Activated CD8-positive, alpha-beta T cell treated with anti-CD3 and anti-CD28 coated beads for 36 hours (primary cell): ENCODE measurements at regions not wholly inside any gene's neighbourhood (a gene's known extent, or its start where the extent isn't known, plus 50 kb on each side); places are given as distances from the start of the nearest gene placed in this dataset.

ENCODE experiments used
- ATAC-seq: fragments of 200-7000 bp; cut with Tn5 transposase; one replicate; pipeline ENCODE4 v1.10.0; 2021; ENCODE audit warnings: mild to moderate bottlenecking, moderate library complexity
- CTCF ChIA-PET: fragments of 350-600 bp; sonication (Branson Sonifier 250); formaldehyde crosslinking; loops from one replicate; lab custom pipeline; 2021; ENCODE audit warnings: antibody characterized with exemption; lab: Charles Lee
- POLR2A ChIA-PET: fragments of 350-600 bp; sonication (Branson Sonifier 250); formaldehyde crosslinking; loops from one replicate; lab custom pipeline; 2021; ENCODE audit warnings: antibody characterized with exemption; lab: Charles Lee
- DNase-seq: peaks from one replicate; pipeline ENCODE4 v3.0.0-alpha.2; 2020
- H3K27ac Mint-ChIP-seq: one replicate; pipeline ENCODE4 v1.8.0; 2021; ENCODE audit warnings: mild to moderate bottlenecking, mixed read lengths
- H3K27me3 Mint-ChIP-seq: one replicate; pipeline ENCODE4 v1.8.0; 2021; ENCODE audit warnings: mixed read lengths
- H3K36me3 Mint-ChIP-seq: one replicate; pipeline ENCODE4 v1.8.0; 2021; ENCODE audit warnings: low read depth, mixed read lengths
- H3K4me1 Mint-ChIP-seq: one replicate; pipeline ENCODE4 v1.8.0; 2021; ENCODE audit warnings: low read depth, mixed read lengths
- H3K4me3 Mint-ChIP-seq: one replicate; pipeline ENCODE4 v1.8.0; 2021; ENCODE audit warnings: mild to moderate bottlenecking, moderate library complexity, mixed read lengths
- H3K9me3 Mint-ChIP-seq: one replicate; pipeline ENCODE4 v1.8.0; 2021; ENCODE audit warnings: mixed read lengths
- CTCF ChIP-seq: fragments of 200-600 bp; IDR thresholded peaks from one replicate; pipeline ENCODE4 v1.8.0; 2022; ENCODE audit warnings: antibody characterized with exemption, mild to moderate bottlenecking
- intact Hi-C: fragments of 100-400 bp; cut with micrococcal nuclease; formaldehyde crosslinking; loops from one replicate; pipeline ENCODE4 v1.10.0; 2022

GRCh38 chr1:34359411-34359810, 182.7 kb downstream of the C1orf94 start:
- no peak overlapping the region for H3K27ac Mint-ChIP-seq

GRCh38 chr1:34360574-34360973, 183.9 kb downstream of the C1orf94 start:
- Mint-ChIP-seq H3K9me3 (peaks cover 5% of the 10 kb centered on the region), H3K27me3 (peaks cover 30% of the 10 kb centered on the region), H3K4me1 (no peaks in the 10 kb centered on the region), H3K36me3 (no peaks in the 10 kb centered on the region), H3K4me3 (no peak overlapping the region), H3K27ac (no peak overlapping the region)
- intact Hi-C loops, result no loop called here
- no peak for DNase-seq
- no peak for TF ChIP-seq CTCF
- no peak for ATAC-seq
- ChIA-PET CTCF (no interaction called here), POLR2A (interaction anchor here (0.6 kb wide), 1 partner anchor 1362 kb away, joined by 3 read pairs; no protein-coding TSS in a partner anchor)

More at GRCh38 chr1:34359411-34359810, 182.7 kb downstream of the C1orf94 start:
- H3K9me3 Mint-ChIP-seq, result peaks cover 2% of the 10 kb centered on the region
- TF ChIP-seq CTCF, result no peak
- ATAC-seq, result no peak
- ChIA-PET POLR2A (no interaction called here), CTCF (no interaction called here)
- H3K36me3 Mint-ChIP-seq, result no peaks in the 10 kb centered on the region
- no peak overlapping the region for H3K4me3 Mint-ChIP-seq
- no peaks in the 10 kb centered on the region for H3K4me1 Mint-ChIP-seq
- intact Hi-C loops, result no loop called here
- DNase-seq, result no peak
- H3K27me3 Mint-ChIP-seq, result peaks cover 30% of the 10 kb centered on the region

GRCh38 chr1:34361121-34361520, 184.4 kb downstream of the C1orf94 start:
- ChIA-PET POLR2A (no interaction called here), CTCF (no interaction called here)
- Mint-ChIP-seq H3K4me3 (no peak overlapping the region), H3K4me1 (no peaks in the 10 kb centered on the region), H3K9me3 (peaks cover 5% of the 10 kb centered on the region), H3K27me3 (peaks cover 30% of the 10 kb centered on the region), H3K36me3 (no peaks in the 10 kb centered on the region), H3K27ac (no peak overlapping the region)
- DNase-seq (no peak), ATAC-seq (no peak)
- no peak for TF ChIP-seq CTCF
- intact Hi-C loops, result no loop called here

GRCh38 chr1:34361781-34362357, 185.2 kb downstream of the C1orf94 start:
- ChIA-PET CTCF (no interaction called here), POLR2A (no interaction called here)
- TF ChIP-seq CTCF, result no peak
- ATAC-seq, result no peak
- Mint-ChIP-seq H3K9me3 (peaks cover 5% of the 10 kb centered on the region), H3K36me3 (no peaks in the 10 kb centered on the region), H3K4me1 (no peaks in the 10 kb centered on the region), H3K27ac (no peak overlapping the region), H3K4me3 (no peak overlapping the region), H3K27me3 (peaks cover 35% of the 10 kb centered on the region)
- DNase-seq, result no peak
- intact Hi-C loops, result no loop called here

- ChIA-PET POLR2A (no interaction called here), CTCF (no interaction called here)
- H3K4me1 Mint-ChIP-seq, result peaks cover 4% of the 10 kb centered on the region
- no peak for DNase-seq
- no peak overlapping the region for H3K27ac Mint-ChIP-seq
- peaks cover 33% of the 10 kb centered on the region for H3K27me3 Mint-ChIP-seq
- H3K4me3 Mint-ChIP-seq, result no peak overlapping the region
- no peaks in the 10 kb centered on the region for H3K36me3 Mint-ChIP-seq
- no peak for TF ChIP-seq CTCF
- intact Hi-C loops, result no loop called here
- peaks cover 5% of the 10 kb centered on the region for H3K9me3 Mint-ChIP-seq
- no peak for ATAC-seq
Measured at GRCh38 chr1:34362949-34363348, 186.2 kb downstream of the C1orf94 start.
